GM23248 (cell line): ENCODE measurements at regions not wholly inside any gene's neighbourhood (a gene's known extent, or its start where the extent isn't known, plus 50 kb on each side); places are given as distances from the start of the nearest gene placed in this dataset.

Experiments used
- EZH2 ChIP-seq: fragments of 200-600 bp; sonication (generic); IDR thresholded peaks from 2 replicates; pipeline ENCODE4 v1.6.1; 2018; ENCODE audit warnings: antibody characterized with exemption, mild to moderate bottlenecking; ENCODE audit not compliant: insufficient read depth, poor library complexity, severe bottlenecking
- EZH2phosphoT487 ChIP-seq: fragments of 200-600 bp; sonication (generic); IDR thresholded peaks from 2 replicates; pipeline ENCODE4 v1.6.1; 2018; ENCODE audit warnings: antibody characterized with exemption, moderate library complexity, mild to moderate bottlenecking, low read depth; ENCODE audit not compliant: insufficient read depth

GRCh38 chr2:239758279-239758877 lies 266.8 kb downstream of the NDUFA10 start:
- TF ChIP-seq EZH2 (no peak), EZH2phosphoT487 (no peak)
